GM23338 (cell line): ENCODE measurements at regions not wholly inside any gene's neighbourhood (a gene's known extent, or its start where the extent isn't known, plus 50 kb on each side); places are given as distances from the start of the nearest gene placed in this dataset.

ENCODE experiments used
- ATAC-seq: fragments of 200-7000 bp; cut with Tn5 transposase; 3 replicates; pipeline ENCODE4 v1.9.1; 2020
- DNase-seq: peaks from one replicate; pipeline ENCODE4 v3.0.0-alpha.2; 2015; ENCODE audit warnings: low spot score
- H2AFZ ChIP-seq: fragments of 200-600 bp; sonication (generic); 2 replicates; pipeline ENCODE4 v1.8.0; 2016; ENCODE audit warnings: antibody characterized with exemption, mild to moderate bottlenecking, moderate library complexity
- H3F3A ChIP-seq: fragments of 200-600 bp; sonication (generic); replicated peaks from 2 replicates; pipeline ENCODE4 v1.8.0; 2017; ENCODE audit warnings: antibody characterized with exemption, mixed run types, low read depth
- H3K27ac ChIP-seq: fragments of 200-600 bp; sonication (generic); 2 replicates; pipeline ENCODE4 v1.6.1; 2016; ENCODE audit warnings: low read depth
- H3K27me3 ChIP-seq: fragments of 200-600 bp; sonication (generic); 2 replicates; pipeline ENCODE4 v1.8.0; 2016; ENCODE audit warnings: mild to moderate bottlenecking, mixed run types, moderate library complexity; ENCODE audit not compliant: insufficient read depth
- H3K36me3 ChIP-seq: fragments of 200-600 bp; sonication (generic); 2 replicates; pipeline ENCODE4 v1.8.0; 2016; ENCODE audit warnings: mild to moderate bottlenecking; ENCODE audit not compliant: insufficient read depth
- H3K4me1 ChIP-seq: fragments of 200-600 bp; sonication (generic); 2 replicates; pipeline ENCODE4 v1.8.0; 2016; ENCODE audit warnings: mild to moderate bottlenecking, moderate library complexity; ENCODE audit not compliant: insufficient read depth
- H3K4me2 ChIP-seq: fragments of 200-600 bp; sonication (generic); 2 replicates; pipeline ENCODE4 v1.7.1; 2017; ENCODE audit warnings: mixed run types
- H3K4me3 ChIP-seq: fragments of 200-600 bp; sonication (generic); 2 replicates; pipeline ENCODE4 v1.6.1; 2016; ENCODE audit warnings: mixed run types
- H3K79me2 ChIP-seq: fragments of 200-600 bp; sonication (generic); replicated peaks from 2 replicates; pipeline ENCODE4 v1.8.0; 2017; ENCODE audit warnings: mild to moderate bottlenecking; ENCODE audit not compliant: insufficient read depth
- H3K9me2 ChIP-seq: fragments of 200-600 bp; sonication (generic); 2 replicates; pipeline ENCODE4 v1.8.0; 2017; ENCODE audit not compliant: insufficient read depth
- H4K20me1 ChIP-seq: fragments of 200-600 bp; sonication (generic); replicated peaks from 2 replicates; pipeline ENCODE4 v1.8.0; 2017; ENCODE audit warnings: mild to moderate bottlenecking; ENCODE audit not compliant: insufficient read depth
- H3K27ac Mint-ChIP-seq: 2 replicates; pipeline ENCODE4 v1.8.0; 2020; ENCODE audit warnings: inconsistent platforms, mild to moderate bottlenecking, moderate library complexity, mixed read lengths
- H3K27me3 Mint-ChIP-seq: 3 replicates; pipeline ENCODE4 v1.8.0; 2022; ENCODE audit warnings: low read depth, mild to moderate bottlenecking, moderate library complexity, mixed read lengths, inconsistent platforms; ENCODE audit not compliant: insufficient read depth, poor library complexity
- H3K36me3 Mint-ChIP-seq: 3 replicates; pipeline ENCODE4 v1.8.0; 2021; ENCODE audit warnings: low read depth, mild to moderate bottlenecking, inconsistent platforms, moderate library complexity, mixed read lengths
- H3K4me1 Mint-ChIP-seq: 3 replicates; pipeline ENCODE4 v1.8.0; 2020; ENCODE audit warnings: mild to moderate bottlenecking, inconsistent platforms, mixed read lengths
- H3K4me3 Mint-ChIP-seq: 3 replicates; pipeline ENCODE4 v1.8.0; 2021; ENCODE audit warnings: moderate library complexity, mild to moderate bottlenecking, inconsistent platforms, mixed read lengths
- H3K9me3 Mint-ChIP-seq: 3 replicates; pipeline ENCODE4 v1.8.0; 2020; ENCODE audit warnings: moderate library complexity, mild to moderate bottlenecking, inconsistent platforms, mixed read lengths
- CREB1 ChIP-seq: fragments of 250-450 bp; sonication (Bioruptor Pico); IDR thresholded peaks from 2 replicates; pipeline ENCODE4 v1.5.0; 2020; ENCODE audit warnings: low read depth, mild to moderate bottlenecking, moderate library complexity
- EZH2 ChIP-seq: fragments of 200-600 bp; sonication (generic); IDR thresholded peaks from one replicate; pipeline ENCODE4 v1.8.0; 2017; ENCODE audit warnings: antibody characterized with exemption, mild to moderate bottlenecking, low read depth; ENCODE audit not compliant: unreplicated experiment
- JUNB ChIP-seq: IDR thresholded peaks from one replicate; pipeline ENCODE4 v1.6.1; 2016; ENCODE audit warnings: antibody characterized with exemption; ENCODE audit not compliant: unreplicated experiment
- POLR2AphosphoS5 ChIP-seq: IDR thresholded peaks from 2 replicates; pipeline ENCODE4 v1.6.1; 2016; ENCODE audit warnings: antibody characterized with exemption, low read depth
- ZNF114 ChIP-seq: fragments of 250-450 bp; sonication (Bioruptor Pico); IDR thresholded peaks from 2 replicates; pipeline ENCODE4 v1.5.0; 2020; ENCODE audit warnings: mild to moderate bottlenecking, moderate library complexity
- ZNF462 ChIP-seq: fragments of 250-450 bp; sonication (Bioruptor Pico); IDR thresholded peaks from 2 replicates; pipeline ENCODE4 v1.5.0; 2020; ENCODE audit warnings: mild to moderate bottlenecking, moderate library complexity

GRCh38 chr22:27250418-27250817 lies 551.1 kb downstream of the MN1 start:
- Histone ChIP-seq H3K4me1 (peaks cover 3% of the 10 kb centered on the region; the same call in 1 of the 2 replicates), H4K20me1 (no peaks in the 10 kb centered on the region), H3K27ac (no peak overlapping the region), H3K79me2 (no peaks in the 10 kb centered on the region), H3K4me3 (no peak overlapping the region), H3K4me2 (no peak overlapping the region), H3F3A (no peaks in the 10 kb centered on the region), H3K36me3 (no peaks in the 10 kb centered on the region), H3K27me3 (no peaks in the 10 kb centered on the region), H3K9me2 (no peaks in the 10 kb centered on the region), H2AFZ (no peak overlapping the region)
- DNase-seq (no peak), ATAC-seq (no peak)
- Mint-ChIP-seq H3K9me3 (peaks cover 8% of the 10 kb centered on the region), H3K36me3 (peaks cover 2% of the 10 kb centered on the region; the same call in 2 of the 3 replicates), H3K4me3 (no peak overlapping the region), H3K27me3 (peaks cover 6% of the 10 kb centered on the region), H3K27ac (no peak overlapping the region; the same call in 1 of the 2 replicates), H3K4me1 (peaks cover 10% of the 10 kb centered on the region)
- TF ChIP-seq ZNF462 (CRISPR knock-in tag) (no peak), CREB1 (CRISPR knock-in tag) (no peak), EZH2 (no peak), ZNF114 (CRISPR knock-in tag) (no peak), POLR2AphosphoS5 (no peak)

GRCh38 chr22:27250886-27251285 lies 550.7 kb downstream of the MN1 start:
- peaks cover 5% of the 10 kb centered on the region; the same call in 2 of the 3 replicates for H3K36me3 Mint-ChIP-seq
- peak overlapping the region; percentile 17; the same call in 1 of the 2 replicates for H3K27ac Mint-ChIP-seq
- ATAC-seq, result no peak
- Histone ChIP-seq H3K9me2 (no peaks in the 10 kb centered on the region), H3K27ac (no peak overlapping the region), H3K4me2 (no peak overlapping the region), H3K36me3 (no peaks in the 10 kb centered on the region), H3F3A (no peaks in the 10 kb centered on the region), H3K27me3 (no peaks in the 10 kb centered on the region), H3K4me1 (peaks cover 3% of the 10 kb centered on the region; the same call in 1 of the 2 replicates), H3K4me3 (no peak overlapping the region), H4K20me1 (no peaks in the 10 kb centered on the region), H2AFZ (no peak overlapping the region), H3K79me2 (no peaks in the 10 kb centered on the region)
- H3K9me3 Mint-ChIP-seq, result peaks cover 13% of the 10 kb centered on the region
- no peak for DNase-seq
- no peak overlapping the region for H3K4me3 Mint-ChIP-seq
- TF ChIP-seq ZNF114 (CRISPR knock-in tag) (no peak), JUNB (no peak)
- peaks cover 6% of the 10 kb centered on the region for H3K27me3 Mint-ChIP-seq
- peaks cover 10% of the 10 kb centered on the region for H3K4me1 Mint-ChIP-seq
